ENCODE measurements at regions not wholly inside any gene's neighbourhood (a gene's known extent, or its start where the extent isn't known, plus 50 kb on each side); places are given as distances from the start of the nearest gene placed in this dataset.

DNA sequence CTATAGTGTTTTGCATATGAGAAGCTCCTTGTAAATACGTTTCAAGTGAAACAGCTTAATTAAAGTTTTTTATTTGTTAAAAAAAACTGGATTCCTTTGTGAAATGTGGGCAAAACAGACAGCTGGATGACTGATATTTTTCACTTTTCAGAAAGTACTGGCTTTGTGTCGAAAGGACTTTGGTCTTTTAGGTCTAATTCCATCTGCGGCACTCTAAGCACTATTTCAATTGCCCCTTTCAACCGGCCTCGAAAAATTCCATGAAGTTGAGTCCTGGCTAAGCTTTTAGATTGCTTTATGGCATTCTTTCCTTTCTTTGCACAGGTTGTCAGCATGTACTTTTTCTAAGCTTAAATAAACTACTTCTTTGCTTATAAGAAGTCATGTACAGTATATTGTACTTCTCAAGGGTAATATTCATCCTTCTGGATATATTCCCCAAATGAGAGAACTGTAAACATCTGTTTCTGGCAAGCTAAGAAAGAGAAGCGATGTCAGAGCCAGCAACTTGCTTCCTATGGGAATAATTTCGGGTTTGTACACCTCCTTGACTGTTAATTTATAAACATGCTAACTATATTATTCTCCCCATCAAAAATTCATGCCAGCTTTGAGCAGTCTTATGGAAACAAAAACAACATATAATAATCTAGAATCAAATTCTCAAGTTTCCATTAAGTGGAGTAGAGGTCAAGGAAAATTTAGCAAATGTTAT is 611.3 kb downstream of the ETNK1 start:
- WGBS, 2 experiments (ENCODE audit: low coverage in 1 of 2, low lambda C conversion rate in 2 of 2, missing lambda C conversion rate in 2 of 2): 22 to 25% methylated on average over 7 of the region's 7 CpGs
- H3K9ac ChIP-seq: no peak overlapping the region
- H3K9me3 ChIP-seq (ENCODE audit: low read depth): no peaks in the 10 kb centered on the region
- H3K4me3 ChIP-seq: no peak overlapping the region
- H3K27me3 ChIP-seq (replicated peaks; ENCODE audit: insufficient read depth): no peaks in the 10 kb centered on the region
- no peaks in the 10 kb centered on the region for H3F3A ChIP-seq (ENCODE audit: insufficient read depth)
- no peak for TF ChIP-seq EZH2 (IDR thresholded peaks at IDR 0.05; ENCODE audit: insufficient read depth, poor library complexity, severe bottlenecking)
- no peak overlapping the region for H3K4me2 ChIP-seq (ENCODE audit: unreplicated experiment)
- no peaks in the 10 kb centered on the region for H3K9me2 ChIP-seq (ENCODE audit: insufficient read depth)
- no peak for DNase-seq
- no peaks in the 10 kb centered on the region for H4K20me1 ChIP-seq (ENCODE audit: insufficient read depth)
- in situ Hi-C loops (cut with MboI): no loop called here
- H2AFZ ChIP-seq: no peak overlapping the region
- no peaks in the 10 kb centered on the region for H3K79me2 ChIP-seq (ENCODE audit: insufficient read depth)
- no peaks in the 10 kb centered on the region for H3K4me1 ChIP-seq (ENCODE audit: insufficient read depth)
- H3K27ac ChIP-seq: no peak overlapping the region
- H3K36me3 ChIP-seq (ENCODE audit: low read depth): no peaks in the 10 kb centered on the region

- Histone ChIP-seq H3F3A (ENCODE audit: insufficient read depth) (no peaks in the 10 kb centered on the region), H2AFZ (no peak overlapping the region), H3K4me1 (ENCODE audit: insufficient read depth) (no peaks in the 10 kb centered on the region), H3K9ac (no peak overlapping the region), H3K36me3 (ENCODE audit: low read depth) (no peaks in the 10 kb centered on the region), H3K9me2 (ENCODE audit: insufficient read depth) (no peaks in the 10 kb centered on the region), H3K4me2 (ENCODE audit: unreplicated experiment) (no peak overlapping the region), H3K4me3 (no peak overlapping the region), H3K9me3 (ENCODE audit: low read depth) (no peaks in the 10 kb centered on the region), H3K27ac (no peak overlapping the region), H3K79me2 (ENCODE audit: insufficient read depth) (no peaks in the 10 kb centered on the region), H4K20me1 (ENCODE audit: insufficient read depth) (no peaks in the 10 kb centered on the region), H3K27me3 (replicated peaks; ENCODE audit: insufficient read depth) (no peaks in the 10 kb centered on the region)
- in situ Hi-C loops (cut with MboI): no loop called here
- DNase-seq: no peak
- TF ChIP-seq EZH2 (IDR thresholded peaks at IDR 0.05; ENCODE audit: insufficient read depth, poor library complexity, severe bottlenecking) (no peak), EZH2phosphoT487 (IDR thresholded peaks at IDR 0.05; ENCODE audit: insufficient read depth, low read depth) (no peak)
- WGBS, 2 experiments (ENCODE audit: low coverage in 1 of 2, low lambda C conversion rate in 2 of 2, missing lambda C conversion rate in 2 of 2): 32 to 39% methylated on average over 1 of the region's 1 CpG
Measured at GRCh38 chr12:23236811-23237210, 611.8 kb downstream of the ETNK1 start.

- Histone ChIP-seq H3K9me2 (ENCODE audit: insufficient read depth) (no peaks in the 10 kb centered on the region), H3F3A (ENCODE audit: insufficient read depth) (no peaks in the 10 kb centered on the region), H3K9me3 (ENCODE audit: low read depth) (no peaks in the 10 kb centered on the region), H3K79me2 (ENCODE audit: insufficient read depth) (no peaks in the 10 kb centered on the region), H3K27ac (no peak overlapping the region), H2AFZ (no peak overlapping the region), H3K36me3 (ENCODE audit: low read depth) (no peaks in the 10 kb centered on the region), H3K9ac (no peak overlapping the region), H3K27me3 (replicated peaks; ENCODE audit: insufficient read depth) (no peaks in the 10 kb centered on the region), H3K4me3 (no peak overlapping the region), H3K4me2 (ENCODE audit: unreplicated experiment) (no peak overlapping the region), H4K20me1 (ENCODE audit: insufficient read depth) (no peaks in the 10 kb centered on the region), H3K4me1 (ENCODE audit: insufficient read depth) (no peaks in the 10 kb centered on the region)
- DNase-seq: no peak
- in situ Hi-C loops (cut with MboI): no loop called here
- TF ChIP-seq EZH2 (IDR thresholded peaks at IDR 0.05; ENCODE audit: insufficient read depth, poor library complexity, severe bottlenecking): no peak
- no peak for TF ChIP-seq EZH2phosphoT487 (IDR thresholded peaks at IDR 0.05; ENCODE audit: insufficient read depth, low read depth)
- 9 to 12% methylated on average over 3 of the region's 3 CpGs for WGBS, 2 experiments (ENCODE audit: low coverage in 1 of 2, low lambda C conversion rate in 2 of 2, missing lambda C conversion rate in 2 of 2)
Measured at GRCh38 chr12:23238190-23238589, 613.2 kb downstream of the ETNK1 start.

DNA sequence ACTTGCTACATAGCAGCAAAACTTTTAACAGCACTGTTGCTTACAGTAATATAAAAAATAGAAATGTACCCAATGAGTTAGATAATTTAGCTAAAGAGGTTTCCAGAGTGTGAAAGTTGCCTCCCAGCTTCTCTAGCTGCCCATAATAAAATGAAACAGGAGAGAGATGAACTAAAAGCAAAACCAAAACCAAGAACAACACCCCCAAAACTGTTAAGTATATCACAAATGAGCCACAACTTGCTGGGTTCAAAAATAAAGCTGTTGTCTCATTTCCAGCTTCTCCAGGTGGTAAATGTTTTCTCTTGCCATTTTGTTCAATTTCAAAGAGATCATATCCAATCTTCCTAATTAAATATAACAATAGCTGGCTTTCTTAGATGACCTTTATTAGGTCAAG is 614.0 kb downstream of the ETNK1 start:
- no peaks in the 10 kb centered on the region for H3F3A ChIP-seq (ENCODE audit: insufficient read depth)

GRCh38 chr12:23245186-23245585 is 620.2 kb downstream of the ETNK1 start:
- Histone ChIP-seq H3F3A (ENCODE audit: insufficient read depth) (no peaks in the 10 kb centered on the region), H3K4me3 (no peak overlapping the region), H3K79me2 (ENCODE audit: insufficient read depth) (no peaks in the 10 kb centered on the region), H2AFZ (no peak overlapping the region), H4K20me1 (ENCODE audit: insufficient read depth) (no peaks in the 10 kb centered on the region), H3K4me2 (ENCODE audit: unreplicated experiment) (no peak overlapping the region), H3K9me2 (ENCODE audit: insufficient read depth) (no peaks in the 10 kb centered on the region), H3K9ac (no peak overlapping the region), H3K36me3 (ENCODE audit: low read depth) (no peaks in the 10 kb centered on the region), H3K27ac (no peak overlapping the region), H3K9me3 (ENCODE audit: low read depth) (no peaks in the 10 kb centered on the region), H3K4me1 (ENCODE audit: insufficient read depth) (no peaks in the 10 kb centered on the region), H3K27me3 (replicated peaks; ENCODE audit: insufficient read depth) (no peaks in the 10 kb centered on the region)
- TF ChIP-seq EZH2phosphoT487 (IDR thresholded peaks at IDR 0.05; ENCODE audit: insufficient read depth, low read depth) (no peak), EZH2 (IDR thresholded peaks at IDR 0.05; ENCODE audit: insufficient read depth, poor library complexity, severe bottlenecking) (no peak)
- WGBS, 2 experiments (ENCODE audit: low coverage in 1 of 2, low lambda C conversion rate in 2 of 2, missing lambda C conversion rate in 2 of 2): 16 to 27% methylated on average over 2 of the region's 2 CpGs
- in situ Hi-C loops (cut with MboI): no loop called here
- DNase-seq: no peak

More for the DNA sequence above, 614.0 kb downstream of the ETNK1 start:
- Histone ChIP-seq H3K79me2 (ENCODE audit: insufficient read depth) (no peaks in the 10 kb centered on the region), H4K20me1 (ENCODE audit: insufficient read depth) (no peaks in the 10 kb centered on the region), H3K9ac (no peak overlapping the region), H3K4me1 (ENCODE audit: insufficient read depth) (no peaks in the 10 kb centered on the region), H3K9me3 (ENCODE audit: low read depth) (no peaks in the 10 kb centered on the region), H3K9me2 (ENCODE audit: insufficient read depth) (no peaks in the 10 kb centered on the region), H2AFZ (no peak overlapping the region), H3K36me3 (ENCODE audit: low read depth) (no peaks in the 10 kb centered on the region), H3K4me3 (no peak overlapping the region), H3K27ac (no peak overlapping the region), H3K4me2 (ENCODE audit: unreplicated experiment) (no peak overlapping the region), H3K27me3 (replicated peaks; ENCODE audit: insufficient read depth) (no peaks in the 10 kb centered on the region)
- in situ Hi-C loops (cut with MboI): no loop called here
- no peak for TF ChIP-seq EZH2phosphoT487 (IDR thresholded peaks at IDR 0.05; ENCODE audit: insufficient read depth, low read depth)
- no peak for DNase-seq

All from GM23248 (cell line).